ENCODE measurements at regions not wholly inside any gene's neighbourhood (a gene's known extent, or its start where the extent isn't known, plus 50 kb on each side); places are given as distances from the start of the nearest gene placed in this dataset.
"Not testable (repeated sequence)": the region's sequence is repeated elsewhere in the genome, so short reads cannot be mapped to it uniquely, and the experiment has no call there.

- DNase-seq, result no peak
Observed at GRCh38 chr4:126455865-126456264, 1141.1 kb downstream of the FAT4 start.

- no peak for DNase-seq
Observed at GRCh38 chr4:126458993-126459392, 1144.2 kb downstream of the FAT4 start.

- no peak for DNase-seq
Observed at GRCh38 chr4:126465341-126465740, 1150.6 kb downstream of the FAT4 start.

GRCh38 chr4:126466848-126467247 is 1152.1 kb downstream of the FAT4 start:
- DNase-seq, result no peak

GRCh38 chr4:126468144-126468543 is 1153.4 kb downstream of the FAT4 start:
- DNase-seq, result no peak

- DNase-seq, result no peak
Observed at GRCh38 chr4:126470862-126471261, 1156.1 kb downstream of the FAT4 start.

- no peak for DNase-seq
Observed at GRCh38 chr4:126475730-126476129, 1157.0 kb upstream of the INTU start.

GRCh38 chr4:126479709-126480108 is 1153.0 kb upstream of the INTU start:
- DNase-seq, result no peak

- no peak for DNase-seq
Observed at GRCh38 chr4:126482311-126482710, 1150.4 kb upstream of the INTU start.

- DNase-seq, result no peak
Observed at GRCh38 chr4:126486377-126486776, 1146.4 kb upstream of the INTU start.

- DNase-seq, result no peak
Observed at GRCh38 chr4:126489826-126490463, 1142.8 kb upstream of the INTU start.

GRCh38 chr4:126495163-126495752 is 1137.5 kb upstream of the INTU start:
- no peak for DNase-seq

- DNase-seq, result no peak
Observed at GRCh38 chr4:126512979-126513378, 1119.8 kb upstream of the INTU start.

GRCh38 chr4:126513596-126513995 is 1119.2 kb upstream of the INTU start:
- DNase-seq, result no peak

- no peak for DNase-seq
Observed at GRCh38 chr4:126520731-126521130, 1112.0 kb upstream of the INTU start.

- not testable (repeated sequence) for DNase-seq
Observed at GRCh38 chr4:126525400-126525799, 1107.4 kb upstream of the INTU start.

GRCh38 chr4:126526335-126526734 is 1106.4 kb upstream of the INTU start:
- no peak for DNase-seq

- DNase-seq, result no peak
Observed at GRCh38 chr4:126529997-126530396, 1102.8 kb upstream of the INTU start.

GRCh38 chr4:126530996-126531585 is 1101.7 kb upstream of the INTU start:
- DNase-seq, result no peak

GRCh38 chr4:126532527-126532926 is 1100.2 kb upstream of the INTU start:
- DNase-seq, result no peak

GRCh38 chr4:126533146-126533805 is 1099.5 kb upstream of the INTU start:
- no peak for DNase-seq

- no peak for DNase-seq
Observed at GRCh38 chr4:126539771-126540170, 1093.0 kb upstream of the INTU start.

- no peak for DNase-seq
Observed at GRCh38 chr4:126541820-126542219, 1090.9 kb upstream of the INTU start.

- DNase-seq, result no peak
Observed at GRCh38 chr4:126544276-126544675, 1088.5 kb upstream of the INTU start.

Measured in 8988T (cell line).